Endothelial cell (in vitro differentiated cells): ENCODE measurements at regions not wholly inside any gene's neighbourhood (a gene's known extent, or its start where the extent isn't known, plus 50 kb on each side); places are given as distances from the start of the nearest gene placed in this dataset.
"Not testable (repeated sequence)": the region's sequence is repeated elsewhere in the genome, so short reads cannot be mapped to it uniquely, and the experiment has no call there.

ENCODE experiments used
- DNase-seq: peaks from one replicate; pipeline ENCODE4 v3.0.0; 2021; ENCODE audit warnings: low spot score
- H3K27ac Mint-ChIP-seq: one replicate; pipeline ENCODE4 v1.8.0; 2021; ENCODE audit warnings: mixed read lengths, inconsistent platforms; ENCODE audit not compliant: unreplicated experiment
- H3K27me3 Mint-ChIP-seq: one replicate; pipeline ENCODE4 v1.8.0; 2021; ENCODE audit warnings: mild to moderate bottlenecking, moderate library complexity, mixed read lengths, inconsistent platforms; ENCODE audit not compliant: unreplicated experiment
- H3K36me3 Mint-ChIP-seq: one replicate; pipeline ENCODE4 v1.8.0; 2021; ENCODE audit warnings: mild to moderate bottlenecking, low read depth, mixed read lengths, inconsistent platforms; ENCODE audit not compliant: unreplicated experiment
- H3K4me1 Mint-ChIP-seq: one replicate; pipeline ENCODE4 v1.8.0; 2021; ENCODE audit warnings: mild to moderate bottlenecking, mixed read lengths, inconsistent platforms; ENCODE audit not compliant: unreplicated experiment
- H3K4me3 Mint-ChIP-seq: one replicate; pipeline ENCODE4 v1.8.0; 2021; ENCODE audit warnings: mild to moderate bottlenecking, mixed read lengths, inconsistent platforms; ENCODE audit not compliant: unreplicated experiment
- H3K9me3 Mint-ChIP-seq: one replicate; pipeline ENCODE4 v1.8.0; 2021; ENCODE audit warnings: mixed read lengths, inconsistent platforms; ENCODE audit not compliant: unreplicated experiment
- CTCF ChIP-seq: fragments of 200-600 bp; sonication (generic); IDR thresholded peaks from one replicate; pipeline ENCODE4 v1.5.0; 2021; ENCODE audit warnings: antibody characterized with exemption; ENCODE audit not compliant: unreplicated experiment

GRCh38 chr17:30580916-30581315 lies 103.7 kb downstream of the GOSR1 start:
- peaks cover 33% of the 10 kb centered on the region for H3K4me1 Mint-ChIP-seq
- no peaks in the 10 kb centered on the region for H3K9me3 Mint-ChIP-seq
- DNase-seq, result no peak
- H3K36me3 Mint-ChIP-seq, result no peaks in the 10 kb centered on the region
- H3K27me3 Mint-ChIP-seq, result peaks cover 2% of the 10 kb centered on the region
- H3K4me3 Mint-ChIP-seq, result no peak overlapping the region
- TF ChIP-seq CTCF, result no peak
- no peak overlapping the region for H3K27ac Mint-ChIP-seq

GRCh38 chr17:30579610-30580315 lies 102.6 kb downstream of the GOSR1 start:
- H3K4me3 Mint-ChIP-seq, result no peak overlapping the region
- H3K9me3 Mint-ChIP-seq, result no peaks in the 10 kb centered on the region
- H3K27ac Mint-ChIP-seq, result no peak overlapping the region
- DNase-seq, result no peak
- no peaks in the 10 kb centered on the region for H3K36me3 Mint-ChIP-seq
- H3K4me1 Mint-ChIP-seq, result peaks cover 33% of the 10 kb centered on the region
- TF ChIP-seq CTCF, result no peak
- H3K27me3 Mint-ChIP-seq, result peaks cover 2% of the 10 kb centered on the region

- H3K27me3 Mint-ChIP-seq, H3K9me3 Mint-ChIP-seq, H3K27ac Mint-ChIP-seq, H3K4me3 Mint-ChIP-seq, H3K36me3 Mint-ChIP-seq, DNase-seq: not testable (repeated sequence)
- peaks cover 29% of the 10 kb centered on the region for H3K4me1 Mint-ChIP-seq
Measured at GRCh38 chr17:30578015-30578717, 101.0 kb downstream of the GOSR1 start.
